Liver (tissue), 3 donors: ENCODE measurements at regions not wholly inside any gene's neighbourhood (a gene's known extent, or its start where the extent isn't known, plus 50 kb on each side); places are given as distances from the start of the nearest gene placed in this dataset.

Experiments
- FOXA1 ChIP-seq: IDR thresholded peaks from 2 replicates; pipeline ENCODE4 v1.6.1; 2016; ENCODE audit warnings: antibody characterized with exemption
- GABPA ChIP-seq, 2 donors: IDR thresholded peaks in 1 of 2; conservative IDR thresholded peaks in 1 of 2; 2 replicates each; pipeline ENCODE4 v1.6.1; 2016; ENCODE audit warnings: antibody characterized with exemption in 2 of 2, mild to moderate bottlenecking in 1 of 2, moderate library complexity in 1 of 2
- HNF4G ChIP-seq: IDR thresholded peaks from 2 replicates; pipeline ENCODE4 v1.6.1; 2016; ENCODE audit warnings: antibody characterized with exemption
- RAD21 ChIP-seq, 2 donors: IDR thresholded peaks; 2 replicates each; pipeline ENCODE4 v1.6.1; 2016; ENCODE audit warnings: antibody characterized with exemption in 2 of 2, mild to moderate bottlenecking in 2 of 2
- RXRA ChIP-seq, 2 donors: IDR thresholded peaks; 2 replicates each; pipeline ENCODE4 v1.6.1; 2017 to 2018; ENCODE audit warnings: antibody characterized with exemption in 2 of 2, mild to moderate bottlenecking in 1 of 2
- YY1 ChIP-seq: IDR thresholded peaks from 2 replicates; pipeline ENCODE4 v1.6.1; 2016; ENCODE audit warnings: antibody characterized with exemption, mild to moderate bottlenecking
- TF ChIP-seq, protein P1 (sequence below): IDR thresholded peaks from 2 replicates; pipeline ENCODE4 v1.6.1; 2016; ENCODE audit warnings: antibody characterized with exemption, mild to moderate bottlenecking
- TF ChIP-seq, protein P2 (sequence below): fragments of 150-350 bp; IDR thresholded peaks from 2 replicates; pipeline ENCODE4 v1.5.1; 2017; ENCODE audit warnings: improper control_type of control experiment, low read depth, low read length; ENCODE audit not compliant: missing input control
- TF ChIP-seq, protein P3 (sequence below): IDR thresholded peaks from 2 replicates; pipeline ENCODE4 v1.6.1; 2016; ENCODE audit warnings: antibody characterized with exemption
- TF ChIP-seq, protein P4 (sequence below): IDR thresholded peaks from 2 replicates; pipeline ENCODE4 v1.6.1; 2016; ENCODE audit warnings: antibody characterized with exemption
- TF ChIP-seq, protein P5 (sequence below): IDR thresholded peaks from 2 replicates; pipeline ENCODE4 v1.6.1; 2016; ENCODE audit warnings: antibody characterized with exemption
- donor health status: healthy.
- donor health status: healthy.

DNA sequence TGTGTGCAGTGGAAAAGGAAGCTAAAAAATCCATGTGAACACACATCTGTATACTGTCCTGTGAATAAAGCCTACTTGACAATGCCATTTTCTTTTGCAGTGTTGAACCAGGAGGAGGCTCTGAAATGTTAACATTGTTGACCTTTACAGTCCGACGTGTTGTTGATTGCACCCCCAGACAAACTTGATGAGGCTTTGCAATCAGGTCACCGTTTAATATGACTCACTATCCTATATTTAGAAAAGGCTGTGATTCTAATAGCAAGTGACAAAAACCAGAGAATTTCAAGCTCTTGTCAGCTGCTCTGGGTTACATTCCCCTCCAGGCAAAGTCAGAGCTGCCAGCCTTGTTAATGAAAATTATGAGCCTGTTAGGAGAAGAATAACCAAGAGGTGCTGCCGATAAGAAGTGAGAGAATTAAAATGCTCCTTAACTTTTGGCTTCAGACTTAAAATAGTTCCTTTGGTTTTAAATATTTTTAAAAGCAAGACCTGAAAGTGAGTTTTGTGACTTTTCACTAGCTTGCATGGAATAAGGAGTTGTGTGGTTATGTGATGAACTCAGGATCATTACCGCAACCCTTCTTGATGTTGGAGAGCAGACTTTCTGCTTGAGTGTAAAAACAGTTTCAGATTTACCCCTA lies 162.1 kb downstream of the QPCT start:
- TF ChIP-seq, protein P1, sequence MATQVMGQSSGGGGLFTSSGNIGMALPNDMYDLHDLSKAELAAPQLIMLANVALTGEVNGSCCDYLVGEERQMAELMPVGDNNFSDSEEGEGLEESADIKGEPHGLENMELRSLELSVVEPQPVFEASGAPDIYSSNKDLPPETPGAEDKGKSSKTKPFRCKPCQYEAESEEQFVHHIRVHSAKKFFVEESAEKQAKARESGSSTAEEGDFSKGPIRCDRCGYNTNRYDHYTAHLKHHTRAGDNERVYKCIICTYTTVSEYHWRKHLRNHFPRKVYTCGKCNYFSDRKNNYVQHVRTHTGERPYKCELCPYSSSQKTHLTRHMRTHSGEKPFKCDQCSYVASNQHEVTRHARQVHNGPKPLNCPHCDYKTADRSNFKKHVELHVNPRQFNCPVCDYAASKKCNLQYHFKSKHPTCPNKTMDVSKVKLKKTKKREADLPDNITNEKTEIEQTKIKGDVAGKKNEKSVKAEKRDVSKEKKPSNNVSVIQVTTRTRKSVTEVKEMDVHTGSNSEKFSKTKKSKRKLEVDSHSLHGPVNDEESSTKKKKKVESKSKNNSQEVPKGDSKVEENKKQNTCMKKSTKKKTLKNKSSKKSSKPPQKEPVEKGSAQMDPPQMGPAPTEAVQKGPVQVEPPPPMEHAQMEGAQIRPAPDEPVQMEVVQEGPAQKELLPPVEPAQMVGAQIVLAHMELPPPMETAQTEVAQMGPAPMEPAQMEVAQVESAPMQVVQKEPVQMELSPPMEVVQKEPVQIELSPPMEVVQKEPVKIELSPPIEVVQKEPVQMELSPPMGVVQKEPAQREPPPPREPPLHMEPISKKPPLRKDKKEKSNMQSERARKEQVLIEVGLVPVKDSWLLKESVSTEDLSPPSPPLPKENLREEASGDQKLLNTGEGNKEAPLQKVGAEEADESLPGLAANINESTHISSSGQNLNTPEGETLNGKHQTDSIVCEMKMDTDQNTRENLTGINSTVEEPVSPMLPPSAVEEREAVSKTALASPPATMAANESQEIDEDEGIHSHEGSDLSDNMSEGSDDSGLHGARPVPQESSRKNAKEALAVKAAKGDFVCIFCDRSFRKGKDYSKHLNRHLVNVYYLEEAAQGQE: no peak
- TF ChIP-seq, protein P2, sequence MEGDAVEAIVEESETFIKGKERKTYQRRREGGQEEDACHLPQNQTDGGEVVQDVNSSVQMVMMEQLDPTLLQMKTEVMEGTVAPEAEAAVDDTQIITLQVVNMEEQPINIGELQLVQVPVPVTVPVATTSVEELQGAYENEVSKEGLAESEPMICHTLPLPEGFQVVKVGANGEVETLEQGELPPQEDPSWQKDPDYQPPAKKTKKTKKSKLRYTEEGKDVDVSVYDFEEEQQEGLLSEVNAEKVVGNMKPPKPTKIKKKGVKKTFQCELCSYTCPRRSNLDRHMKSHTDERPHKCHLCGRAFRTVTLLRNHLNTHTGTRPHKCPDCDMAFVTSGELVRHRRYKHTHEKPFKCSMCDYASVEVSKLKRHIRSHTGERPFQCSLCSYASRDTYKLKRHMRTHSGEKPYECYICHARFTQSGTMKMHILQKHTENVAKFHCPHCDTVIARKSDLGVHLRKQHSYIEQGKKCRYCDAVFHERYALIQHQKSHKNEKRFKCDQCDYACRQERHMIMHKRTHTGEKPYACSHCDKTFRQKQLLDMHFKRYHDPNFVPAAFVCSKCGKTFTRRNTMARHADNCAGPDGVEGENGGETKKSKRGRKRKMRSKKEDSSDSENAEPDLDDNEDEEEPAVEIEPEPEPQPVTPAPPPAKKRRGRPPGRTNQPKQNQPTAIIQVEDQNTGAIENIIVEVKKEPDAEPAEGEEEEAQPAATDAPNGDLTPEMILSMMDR: no peak
- TF ChIP-seq YY1 (no peak), RXRA (IDR thresholded peaks at IDR 0.05) (no peak), GABPA (IDR thresholded peaks at IDR 0.05 in 1 of 2, conservative IDR thresholded peaks at IDR 0.05 in 1 of 2) (no peak), FOXA1 (no peak), RAD21 (IDR thresholded peaks at IDR 0.05) (peak in 1 of 2 donors; percentile 21), HNF4G (no peak)
- TF ChIP-seq, protein P3, sequence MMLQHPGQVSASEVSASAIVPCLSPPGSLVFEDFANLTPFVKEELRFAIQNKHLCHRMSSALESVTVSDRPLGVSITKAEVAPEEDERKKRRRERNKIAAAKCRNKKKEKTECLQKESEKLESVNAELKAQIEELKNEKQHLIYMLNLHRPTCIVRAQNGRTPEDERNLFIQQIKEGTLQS: no peak
- TF ChIP-seq, protein P4, sequence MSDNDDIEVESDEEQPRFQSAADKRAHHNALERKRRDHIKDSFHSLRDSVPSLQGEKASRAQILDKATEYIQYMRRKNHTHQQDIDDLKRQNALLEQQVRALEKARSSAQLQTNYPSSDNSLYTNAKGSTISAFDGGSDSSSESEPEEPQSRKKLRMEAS: no peak
- TF ChIP-seq, protein P5, sequence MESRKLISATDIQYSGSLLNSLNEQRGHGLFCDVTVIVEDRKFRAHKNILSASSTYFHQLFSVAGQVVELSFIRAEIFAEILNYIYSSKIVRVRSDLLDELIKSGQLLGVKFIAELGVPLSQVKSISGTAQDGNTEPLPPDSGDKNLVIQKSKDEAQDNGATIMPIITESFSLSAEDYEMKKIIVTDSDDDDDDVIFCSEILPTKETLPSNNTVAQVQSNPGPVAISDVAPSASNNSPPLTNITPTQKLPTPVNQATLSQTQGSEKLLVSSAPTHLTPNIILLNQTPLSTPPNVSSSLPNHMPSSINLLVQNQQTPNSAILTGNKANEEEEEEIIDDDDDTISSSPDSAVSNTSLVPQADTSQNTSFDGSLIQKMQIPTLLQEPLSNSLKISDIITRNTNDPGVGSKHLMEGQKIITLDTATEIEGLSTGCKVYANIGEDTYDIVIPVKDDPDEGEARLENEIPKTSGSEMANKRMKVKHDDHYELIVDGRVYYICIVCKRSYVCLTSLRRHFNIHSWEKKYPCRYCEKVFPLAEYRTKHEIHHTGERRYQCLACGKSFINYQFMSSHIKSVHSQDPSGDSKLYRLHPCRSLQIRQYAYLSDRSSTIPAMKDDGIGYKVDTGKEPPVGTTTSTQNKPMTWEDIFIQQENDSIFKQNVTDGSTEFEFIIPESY: no peak
